Esophagus muscularis mucosa (tissue), 4 donors: ENCODE measurements at regions not wholly inside any gene's neighbourhood (a gene's known extent, or its start where the extent isn't known, plus 50 kb on each side); places are given as distances from the start of the nearest gene placed in this dataset.

Experiments used
- DNase-seq: peaks from one replicate; pipeline ENCODE4 v3.0.0-alpha.2; 2017; ENCODE audit errors: extremely low spot score
- H3K27ac ChIP-seq, 4 donors: fragments of 200-600 bp; sonication (generic); replicated peaks in 1 of 4; 1 replicate in 3 of 4; 2 replicates in 1 of 4; pipeline ENCODE4 v1.5.1; 2016 to 2019; ENCODE audit warnings: mild to moderate bottlenecking in 1 of 4
- H3K27me3 ChIP-seq, 4 donors: fragments of 200-600 bp; sonication (generic); one replicate each; pipeline versions ENCODE4 v1.5.1 to v1.6.0; 2016 to 2019
- H3K36me3 ChIP-seq, 4 donors: fragments of 200-600 bp; sonication (generic); one replicate each; pipeline ENCODE4 v1.5.1; 2016 to 2019
- H3K4me1 ChIP-seq, 4 donors: fragments of 200-600 bp; sonication (generic); one replicate each; pipeline ENCODE4 v1.5.1; 2016 to 2019
- H3K4me3 ChIP-seq, 4 donors: fragments of 200-600 bp; sonication (generic); 1 replicate in 2 of 4; 2 replicates in 2 of 4; pipeline ENCODE4 v1.5.1; 2016 to 2019; ENCODE audit warnings: mild to moderate bottlenecking in 4 of 4, moderate library complexity in 1 of 4
- H3K9me3 ChIP-seq, 4 donors: fragments of 200-600 bp; sonication (generic); 1 replicate in 3 of 4; 2 replicates in 1 of 4; pipeline ENCODE4 v1.5.1; 2016 to 2019
- EP300 ChIP-seq: sonication (generic); formaldehyde crosslinking; IDR thresholded peaks from one replicate; pipeline ENCODE4 v1.6.1; 2017; ENCODE audit warnings: antibody characterized with exemption
- POLR2A ChIP-seq: fragments of 450-650 bp; IDR thresholded peaks from one replicate; pipeline ENCODE4 v1.6.1; 2017; ENCODE audit warnings: antibody characterized with exemption, moderate library complexity, mild to moderate bottlenecking, low read depth
- POLR2AphosphoS5 ChIP-seq, 2 donors: sonication (generic); formaldehyde crosslinking; IDR thresholded peaks; one replicate each; pipeline ENCODE4 v1.6.1; 2017; ENCODE audit warnings: antibody characterized with exemption in 2 of 2
- WGBS: methylation state at CpG from one replicate; pipeline ENCODE4 v1.1.5; 2018; 5-methylcytosine and 5-hydroxymethylcytosine counted together
- intact Hi-C: fragments of 100-400 bp; cut with DNase I; formaldehyde crosslinking; loops from one replicate; pipeline ENCODE4 v1.15.1; 2023
- TF ChIP-seq, protein P1 (sequence below), 3 experiments: fragments of 200-600 bp in 2 of 3; fragments of 450-650 bp in 1 of 3; sonication (generic) in 2 of 3; IDR thresholded peaks; one replicate each; pipeline ENCODE4 v1.5.1; 2017 to 2019; ENCODE audit warnings: antibody characterized with exemption in 3 of 3, mild to moderate bottlenecking in 2 of 3, moderate library complexity in 1 of 3

DNA sequence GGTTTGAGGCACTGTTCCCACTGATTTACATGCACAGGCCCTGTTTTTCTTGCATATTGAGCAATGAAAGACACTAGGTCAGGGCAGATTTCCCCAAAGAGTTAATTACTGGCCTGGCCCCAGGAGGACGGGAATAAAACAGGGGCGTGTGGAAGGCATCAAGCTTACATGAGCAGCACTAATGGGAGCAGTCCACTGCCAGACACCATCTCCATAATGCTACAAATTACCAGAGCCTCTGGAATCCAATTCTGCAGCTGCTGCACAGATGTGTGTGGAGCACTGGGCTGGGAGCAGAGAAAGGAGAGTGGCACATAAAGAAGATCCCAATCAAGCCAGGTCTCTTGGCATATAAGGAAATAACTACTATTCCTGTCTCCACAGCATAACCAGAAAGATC lies 96.9 kb downstream of the CCDC34 start:
- no peak for TF ChIP-seq POLR2A
- TF ChIP-seq EP300 = no peak
- intact Hi-C loops = no loop called here
- H3K4me1 ChIP-seq = no peaks in the 10 kb centered on the region
- 67% methylated on average over 2 of the region's 2 CpGs for WGBS
- no peaks in the 10 kb centered on the region for H3K27me3 ChIP-seq
- H3K9me3 ChIP-seq = peaks cover 0 to 5% (median 0%) of the 10 kb centered on the region in 4 donors
- DNase-seq = no peak
- no peak overlapping the region for H3K4me3 ChIP-seq
- no peak overlapping the region for H3K27ac ChIP-seq
- H3K36me3 ChIP-seq = no peaks in the 10 kb centered on the region

DNA sequence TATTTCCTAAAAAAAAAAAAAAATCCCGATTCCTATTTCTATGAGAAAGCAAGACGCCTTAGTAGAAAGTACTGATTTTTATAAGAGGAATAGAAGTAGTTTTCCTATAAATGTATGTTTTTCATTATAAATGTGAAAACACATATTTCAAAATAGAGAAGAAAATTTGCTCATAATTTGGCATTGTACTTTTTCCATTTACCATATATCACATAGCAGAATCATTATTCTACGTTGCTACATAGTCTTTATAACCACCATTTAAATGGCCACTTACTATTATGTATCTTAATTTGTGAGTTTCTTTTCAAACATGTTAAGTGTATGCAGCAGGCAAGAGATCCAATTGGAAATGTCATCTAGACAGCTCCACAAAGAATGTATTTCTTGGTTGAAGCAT lies 99.0 kb downstream of the CCDC34 start:
- Histone ChIP-seq H3K27ac (no peak overlapping the region), H3K4me3 (no peak overlapping the region), H3K4me1 (no peaks in the 10 kb centered on the region), H3K36me3 (no peaks in the 10 kb centered on the region), H3K27me3 (no peaks in the 10 kb centered on the region), H3K9me3 (no peaks in the 10 kb centered on the region)
- 61% methylated on average over 3 of the region's 3 CpGs for WGBS
- TF ChIP-seq, protein P1, sequence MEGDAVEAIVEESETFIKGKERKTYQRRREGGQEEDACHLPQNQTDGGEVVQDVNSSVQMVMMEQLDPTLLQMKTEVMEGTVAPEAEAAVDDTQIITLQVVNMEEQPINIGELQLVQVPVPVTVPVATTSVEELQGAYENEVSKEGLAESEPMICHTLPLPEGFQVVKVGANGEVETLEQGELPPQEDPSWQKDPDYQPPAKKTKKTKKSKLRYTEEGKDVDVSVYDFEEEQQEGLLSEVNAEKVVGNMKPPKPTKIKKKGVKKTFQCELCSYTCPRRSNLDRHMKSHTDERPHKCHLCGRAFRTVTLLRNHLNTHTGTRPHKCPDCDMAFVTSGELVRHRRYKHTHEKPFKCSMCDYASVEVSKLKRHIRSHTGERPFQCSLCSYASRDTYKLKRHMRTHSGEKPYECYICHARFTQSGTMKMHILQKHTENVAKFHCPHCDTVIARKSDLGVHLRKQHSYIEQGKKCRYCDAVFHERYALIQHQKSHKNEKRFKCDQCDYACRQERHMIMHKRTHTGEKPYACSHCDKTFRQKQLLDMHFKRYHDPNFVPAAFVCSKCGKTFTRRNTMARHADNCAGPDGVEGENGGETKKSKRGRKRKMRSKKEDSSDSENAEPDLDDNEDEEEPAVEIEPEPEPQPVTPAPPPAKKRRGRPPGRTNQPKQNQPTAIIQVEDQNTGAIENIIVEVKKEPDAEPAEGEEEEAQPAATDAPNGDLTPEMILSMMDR (IDR thresholded peaks at IDR 0.05) = no peak
- TF ChIP-seq EP300 (no peak), POLR2AphosphoS5 (IDR thresholded peaks at IDR 0.05) (no peak), POLR2A (no peak)
- DNase-seq = no peak
- intact Hi-C loops = no loop called here

DNA sequence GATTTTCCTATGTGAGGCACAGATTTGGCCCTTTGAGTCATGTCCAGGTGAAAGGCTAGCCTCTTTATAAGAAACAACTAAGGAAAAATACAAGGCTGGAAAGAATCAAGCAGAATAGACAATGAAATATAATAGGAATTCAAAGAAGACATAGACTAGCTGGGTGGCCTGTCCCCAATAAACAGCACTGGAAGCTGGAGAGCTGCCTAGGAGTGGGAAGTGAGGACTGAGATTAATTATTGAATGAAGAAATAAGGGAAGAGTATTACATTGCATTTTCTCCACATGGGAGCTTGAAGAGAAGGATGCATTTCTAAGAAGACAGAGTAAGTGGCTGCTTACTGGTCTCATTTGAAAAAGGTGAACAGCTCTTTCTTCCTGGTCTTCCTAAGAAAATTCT lies 100.0 kb downstream of the CCDC34 start:
- H3K4me1 ChIP-seq = no peaks in the 10 kb centered on the region
- DNase-seq = no peak
- H3K27ac ChIP-seq = no peak overlapping the region
- H3K4me3 ChIP-seq = no peak overlapping the region
- no peaks in the 10 kb centered on the region for H3K27me3 ChIP-seq
- H3K9me3 ChIP-seq = no peaks in the 10 kb centered on the region
- intact Hi-C loops = no loop called here
- TF ChIP-seq POLR2A = no peak
- TF ChIP-seq, protein P1 (IDR thresholded peaks at IDR 0.05) = no peak
- no peak for TF ChIP-seq POLR2AphosphoS5 (IDR thresholded peaks at IDR 0.05)
- TF ChIP-seq EP300 = no peak
- H3K36me3 ChIP-seq = no peaks in the 10 kb centered on the region

DNA sequence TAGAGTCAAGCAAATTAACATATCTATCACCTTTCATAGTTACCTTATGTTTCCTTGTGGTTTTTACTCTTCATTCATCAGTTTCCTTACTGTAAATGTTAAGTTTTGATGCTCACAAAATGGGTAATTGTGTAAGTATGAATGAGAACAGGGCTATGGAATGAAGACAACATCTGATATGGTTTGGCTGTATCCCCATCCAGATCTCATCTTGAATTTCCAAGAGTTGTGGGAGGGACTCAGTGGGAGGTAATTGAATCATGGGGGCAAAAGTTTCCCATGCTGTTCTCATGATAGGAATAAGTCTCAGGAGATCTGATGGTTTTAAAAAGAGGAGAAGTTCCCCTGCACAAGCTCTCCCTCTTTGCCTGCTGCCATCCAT lies 107.6 kb downstream of the CCDC34 start:
- Histone ChIP-seq H3K4me1 (peaks cover 0 to 4% (median 0%) of the 10 kb centered on the region in 4 donors), H3K36me3 (no peaks in the 10 kb centered on the region), H3K27me3 (no peaks in the 10 kb centered on the region), H3K9me3 (no peaks in the 10 kb centered on the region), H3K4me3 (no peak overlapping the region), H3K27ac (no peak overlapping the region)
- intact Hi-C loops = no loop called here
- DNase-seq = no peak
- TF ChIP-seq, protein P1 (IDR thresholded peaks at IDR 0.05) = no peak
- no peak for TF ChIP-seq EP300
- TF ChIP-seq POLR2AphosphoS5 (IDR thresholded peaks at IDR 0.05) = no peak
- no peak for TF ChIP-seq POLR2A

DNA sequence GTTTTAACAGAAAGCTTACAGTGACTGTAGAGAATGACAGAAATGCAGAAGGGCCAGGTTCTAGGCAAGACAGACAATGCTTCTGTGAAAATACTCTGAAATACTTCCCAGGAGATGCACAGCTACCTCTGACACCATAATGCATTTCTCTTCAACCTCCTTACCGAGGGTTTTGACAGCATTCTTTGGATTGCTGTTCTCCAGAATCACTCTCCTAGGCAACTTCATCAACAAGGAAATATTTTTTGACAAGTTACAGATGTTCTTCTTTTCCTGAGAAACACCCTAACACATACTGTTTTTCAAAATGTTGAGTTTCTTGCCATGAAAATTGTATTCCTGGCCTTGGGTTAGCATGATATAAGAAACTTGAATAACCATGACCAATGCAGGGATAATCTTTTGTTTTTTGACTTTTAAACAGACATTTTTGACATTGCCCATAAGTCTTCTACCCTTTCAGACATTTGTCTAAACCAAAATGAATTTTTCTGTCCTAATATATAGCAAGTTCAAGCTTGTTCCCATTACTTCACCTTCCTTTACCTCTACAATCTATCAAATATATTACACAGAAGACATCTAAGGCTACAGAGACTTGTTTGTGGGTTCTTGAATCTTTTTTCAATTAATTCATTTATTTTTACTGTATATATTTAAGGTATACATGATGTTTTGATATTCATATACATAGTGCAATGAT lies 108.1 kb downstream of the CCDC34 start:
- intact Hi-C loops = no loop called here
- Histone ChIP-seq H3K4me3 (no peak overlapping the region), H3K27me3 (no peaks in the 10 kb centered on the region), H3K27ac (no peak overlapping the region), H3K36me3 (no peaks in the 10 kb centered on the region), H3K9me3 (no peaks in the 10 kb centered on the region), H3K4me1 (peaks cover 0 to 4% (median 0%) of the 10 kb centered on the region in 4 donors)
- DNase-seq = no peak
- no peak for TF ChIP-seq POLR2AphosphoS5 (IDR thresholded peaks at IDR 0.05)
- no peak for TF ChIP-seq POLR2A
- TF ChIP-seq, protein P1 (IDR thresholded peaks at IDR 0.05) = no peak
- no peak for TF ChIP-seq EP300
- WGBS = 26% methylated on average over 1 of the region's 1 CpG
